Activated naive CD4-positive, alpha-beta T cell treated with anti-CD3 and anti-CD28 coated beads, Interleukin-2, amount 50 U/mL, for 24 hours (primary cell): ENCODE measurements at regions not wholly inside any gene's neighbourhood (a gene's known extent, or its start where the extent isn't known, plus 50 kb on each side); places are given as distances from the start of the nearest gene placed in this dataset.
"Not testable (repeated sequence)": the region's sequence is repeated elsewhere in the genome, so short reads cannot be mapped to it uniquely, and the experiment has no call there.

ENCODE experiments used
- H3K27ac Mint-ChIP-seq: one replicate; pipeline ENCODE4 v1.8.0; 2021; ENCODE audit warnings: mild to moderate bottlenecking, mixed read lengths
- H3K27me3 Mint-ChIP-seq: one replicate; pipeline ENCODE4 v1.8.0; 2021; ENCODE audit warnings: mixed read lengths
- H3K36me3 Mint-ChIP-seq: one replicate; pipeline ENCODE4 v1.8.0; 2021; ENCODE audit warnings: mixed read lengths
- H3K4me1 Mint-ChIP-seq: one replicate; pipeline ENCODE4 v1.8.0; 2021; ENCODE audit warnings: mixed read lengths
- H3K4me3 Mint-ChIP-seq: one replicate; pipeline ENCODE4 v1.8.0; 2021; ENCODE audit warnings: mild to moderate bottlenecking, mixed read lengths
- H3K9me3 Mint-ChIP-seq: one replicate; pipeline ENCODE4 v1.8.0; 2021; ENCODE audit warnings: mixed read lengths

- H3K4me1 Mint-ChIP-seq = no peaks in the 10 kb centered on the region
- no peak overlapping the region for H3K27ac Mint-ChIP-seq
- no peaks in the 10 kb centered on the region for H3K9me3 Mint-ChIP-seq
- H3K4me3 Mint-ChIP-seq = no peak overlapping the region
- no peaks in the 10 kb centered on the region for H3K27me3 Mint-ChIP-seq
- H3K36me3 Mint-ChIP-seq = peaks cover 5% of the 10 kb centered on the region
These were observed 330.8 kb downstream of the BCKDHB start for GRCh38 chr6:80437221-80437620.

DNA sequence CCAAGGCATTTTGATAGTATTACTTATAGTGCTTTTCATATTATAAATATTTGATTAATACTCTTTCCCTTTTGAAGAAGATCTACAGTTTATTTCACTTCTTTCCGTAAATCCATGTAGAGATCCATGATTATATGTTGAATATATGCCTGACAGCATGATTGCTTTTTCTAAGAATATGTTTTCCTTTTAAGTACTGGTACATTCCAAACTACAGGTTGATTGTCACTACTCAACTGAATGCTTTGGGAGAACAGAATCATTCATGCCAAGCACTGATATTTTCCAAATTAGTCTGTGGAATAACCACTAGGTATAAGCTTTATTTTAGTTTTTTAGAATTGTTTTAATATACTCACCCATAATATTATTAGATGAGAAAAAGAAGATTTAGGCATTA, 330.2 kb downstream of the BCKDHB start:
- Mint-ChIP-seq H3K9me3 (no peaks in the 10 kb centered on the region), H3K4me1 (no peaks in the 10 kb centered on the region), H3K27me3 (no peaks in the 10 kb centered on the region), H3K36me3 (peaks cover 5% of the 10 kb centered on the region), H3K4me3 (no peak overlapping the region), H3K27ac (no peak overlapping the region)

GRCh38 chr6:80435457-80435856, 329.0 kb downstream of the BCKDHB start:
- H3K27me3 Mint-ChIP-seq = no peaks in the 10 kb centered on the region
- H3K36me3 Mint-ChIP-seq = peaks cover 3% of the 10 kb centered on the region
- H3K4me1 Mint-ChIP-seq = no peaks in the 10 kb centered on the region
- H3K27ac Mint-ChIP-seq = no peak overlapping the region
- H3K9me3 Mint-ChIP-seq = peaks cover 7% of the 10 kb centered on the region
- H3K4me3 Mint-ChIP-seq = no peak overlapping the region

DNA sequence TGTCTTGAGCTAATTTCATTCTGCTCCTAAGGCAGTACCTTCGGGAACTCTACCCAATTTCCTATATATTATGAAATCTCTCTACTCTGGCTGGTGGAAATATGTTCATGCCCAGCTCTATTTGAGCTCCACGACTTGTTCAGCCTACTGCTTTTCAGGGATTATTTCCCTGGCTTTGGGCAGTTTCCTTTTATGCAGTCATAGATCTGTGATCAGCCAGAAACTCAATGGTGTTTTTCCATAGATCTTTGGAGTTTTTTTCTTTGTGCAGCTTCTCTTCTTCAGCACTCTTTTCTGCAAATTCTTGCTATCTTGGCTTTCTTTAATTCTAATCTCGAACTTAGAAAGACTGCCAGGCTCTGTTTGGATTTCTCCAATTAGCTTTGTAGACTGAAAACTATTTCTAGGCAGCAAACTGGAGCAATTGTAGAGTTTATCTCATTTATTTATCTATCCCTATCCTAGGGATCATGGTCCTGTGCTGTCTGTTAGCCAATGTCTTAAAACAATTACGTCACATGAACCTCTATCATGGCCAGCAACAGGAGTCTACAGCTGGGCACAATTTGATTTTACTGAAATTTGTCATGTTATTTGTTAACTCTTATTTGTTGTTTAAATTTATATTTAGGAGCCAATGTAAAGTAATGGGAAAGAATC, 328.4 kb downstream of the BCKDHB start:
- Mint-ChIP-seq H3K4me1 (no peaks in the 10 kb centered on the region), H3K27ac (no peak overlapping the region), H3K27me3 (no peaks in the 10 kb centered on the region), H3K4me3 (no peak overlapping the region), H3K36me3 (peaks cover 3% of the 10 kb centered on the region), H3K9me3 (peaks cover 8% of the 10 kb centered on the region)

- peaks cover 8% of the 10 kb centered on the region for H3K9me3 Mint-ChIP-seq
- H3K27me3 Mint-ChIP-seq = no peaks in the 10 kb centered on the region
- no peak overlapping the region for H3K27ac Mint-ChIP-seq
- H3K4me1 Mint-ChIP-seq = no peaks in the 10 kb centered on the region
- H3K36me3 Mint-ChIP-seq = peaks cover 5% of the 10 kb centered on the region
- no peak overlapping the region for H3K4me3 Mint-ChIP-seq
These were observed 327.2 kb downstream of the BCKDHB start for GRCh38 chr6:80433673-80434025.

GRCh38 chr6:80433010-80433672, 326.7 kb downstream of the BCKDHB start:
- no peak overlapping the region for H3K4me3 Mint-ChIP-seq
- peaks cover 6% of the 10 kb centered on the region for H3K36me3 Mint-ChIP-seq
- H3K4me1 Mint-ChIP-seq = no peaks in the 10 kb centered on the region
- no peak overlapping the region for H3K27ac Mint-ChIP-seq
- H3K27me3 Mint-ChIP-seq = no peaks in the 10 kb centered on the region
- H3K9me3 Mint-ChIP-seq = peaks cover 8% of the 10 kb centered on the region

GRCh38 chr6:80425089-80425823, 318.8 kb downstream of the BCKDHB start:
- no peaks in the 10 kb centered on the region for H3K27me3 Mint-ChIP-seq

DNA sequence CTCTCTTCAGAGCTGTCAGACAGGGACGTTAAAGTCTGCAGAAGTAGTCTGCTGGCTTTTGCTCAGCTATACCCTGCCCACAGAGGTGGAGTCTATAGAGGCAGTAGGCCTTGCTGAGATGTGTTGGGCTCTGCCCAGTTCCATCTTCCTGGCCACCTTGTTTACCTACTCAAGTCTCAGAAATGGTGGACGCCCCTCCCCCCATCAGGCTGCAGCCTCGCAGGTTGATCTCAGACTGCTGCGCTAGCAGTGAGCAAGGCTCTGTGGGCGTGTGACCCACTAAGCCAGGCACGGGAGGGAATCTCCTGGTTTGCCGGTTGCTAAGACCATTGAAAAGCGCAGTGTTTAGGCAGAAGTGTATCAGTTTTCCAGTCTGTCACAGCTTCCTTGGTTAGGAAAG, 305.0 kb downstream of the BCKDHB start:
- Mint-ChIP-seq H3K27me3 (no peaks in the 10 kb centered on the region), H3K27ac (no peak overlapping the region), H3K9me3 (peaks cover 15% of the 10 kb centered on the region), H3K36me3 (peaks cover 5% of the 10 kb centered on the region), H3K4me1 (no peaks in the 10 kb centered on the region), H3K4me3 (no peak overlapping the region)

More at GRCh38 chr6:80425089-80425823, 318.8 kb downstream of the BCKDHB start:
- H3K27ac Mint-ChIP-seq = no peak overlapping the region
- peaks cover 37% of the 10 kb centered on the region for H3K9me3 Mint-ChIP-seq
- no peaks in the 10 kb centered on the region for H3K4me1 Mint-ChIP-seq
- no peak overlapping the region for H3K4me3 Mint-ChIP-seq
- peaks cover 25% of the 10 kb centered on the region for H3K36me3 Mint-ChIP-seq

DNA sequence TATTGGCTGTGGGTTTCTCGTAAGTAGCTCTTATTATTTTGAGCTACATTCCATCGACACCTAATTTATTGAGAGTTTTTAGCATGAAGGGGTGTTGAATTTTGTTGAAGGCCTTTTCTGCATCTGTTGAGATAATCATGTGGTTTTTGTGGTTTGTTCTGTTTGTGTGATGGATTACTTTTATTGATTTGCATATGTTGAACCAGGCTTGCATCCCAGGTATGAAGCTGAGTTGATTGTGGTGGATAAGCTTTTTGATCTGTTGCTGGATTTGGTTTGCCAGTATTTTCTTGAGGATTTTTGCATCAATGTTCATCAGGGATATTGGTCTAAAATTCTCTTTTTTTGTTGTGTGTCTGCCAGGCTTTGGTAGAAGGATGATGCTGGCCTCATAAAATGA, 301.5 kb downstream of the BCKDHB start:
- H3K36me3 Mint-ChIP-seq, H3K27ac Mint-ChIP-seq, H3K27me3 Mint-ChIP-seq, H3K4me3 Mint-ChIP-seq, H3K4me1 Mint-ChIP-seq: not testable (repeated sequence)
- peaks cover 11% of the 10 kb centered on the region for H3K9me3 Mint-ChIP-seq

- Mint-ChIP-seq H3K9me3 (peaks cover 11% of the 10 kb centered on the region), H3K27ac (no peak overlapping the region), H3K4me1 (no peaks in the 10 kb centered on the region), H3K4me3 (no peak overlapping the region), H3K36me3 (no peaks in the 10 kb centered on the region), H3K27me3 (no peaks in the 10 kb centered on the region)
These were observed 298.4 kb downstream of the BCKDHB start for GRCh38 chr6:80404889-80405288.

- Mint-ChIP-seq H3K9me3 (peaks cover 20% of the 10 kb centered on the region), H3K27me3 (no peaks in the 10 kb centered on the region), H3K4me3 (no peak overlapping the region), H3K36me3 (no peaks in the 10 kb centered on the region), H3K27ac (no peak overlapping the region), H3K4me1 (no peaks in the 10 kb centered on the region)
These were observed 296.9 kb downstream of the BCKDHB start for GRCh38 chr6:80403365-80403764.

GRCh38 chr6:80402266-80402665, 295.8 kb downstream of the BCKDHB start:
- no peak overlapping the region for H3K4me3 Mint-ChIP-seq
- no peaks in the 10 kb centered on the region for H3K4me1 Mint-ChIP-seq
- no peaks in the 10 kb centered on the region for H3K27me3 Mint-ChIP-seq
- H3K9me3 Mint-ChIP-seq = peaks cover 24% of the 10 kb centered on the region
- no peak overlapping the region for H3K27ac Mint-ChIP-seq
- peaks cover 4% of the 10 kb centered on the region for H3K36me3 Mint-ChIP-seq
